HCT116 (cell line): ENCODE measurements at regions not wholly inside any gene's neighbourhood (a gene's known extent, or its start where the extent isn't known, plus 50 kb on each side); places are given as distances from the start of the nearest gene placed in this dataset.

Experiments used
- ATF3 ChIP-seq: IDR thresholded peaks from 2 replicates; pipeline ENCODE4 v1.6.1; 2012
- CEBPB ChIP-seq: IDR thresholded peaks from 2 replicates; pipeline ENCODE4 v1.6.1; 2012; ENCODE audit warnings: low read depth
- CTCF ChIP-seq, 3 experiments: fragments of 200-600 bp in 1 of 3; sonication (generic) in 1 of 3; IDR thresholded peaks in 2 of 3; conservative IDR thresholded peaks in 1 of 3; 2 replicates each; pipeline ENCODE4 v1.5.1; 2012 to 2017; ENCODE audit warnings: low read depth in 2 of 3, low read length in 2 of 3, antibody characterized with exemption in 1 of 3, borderline replicate concordance in 1 of 3, control low read depth in 1 of 3, mild to moderate bottlenecking in 1 of 3, mixed read lengths in 1 of 3, mixed run types in 1 of 3, moderate library complexity in 1 of 3; ENCODE audit not compliant: insufficient read depth in 1 of 3
- EZH2 ChIP-seq: fragments of 200-600 bp; sonication (generic); IDR thresholded peaks from 2 replicates; pipeline ENCODE4 v1.6.1; 2017; ENCODE audit warnings: antibody characterized with exemption, mixed run types
- JUND ChIP-seq: IDR thresholded peaks from 2 replicates; pipeline ENCODE4 v1.6.1; 2012
- MAX ChIP-seq: IDR thresholded peaks from 2 replicates; pipeline ENCODE4 v1.6.1; 2012
- POLR2A ChIP-seq: IDR thresholded peaks from 2 replicates; pipeline ENCODE4 v1.7.0; 2011; ENCODE audit warnings: borderline replicate concordance; ENCODE audit not compliant: insufficient read depth, insufficient read length; ENCODE audit errors: extremely low read depth
- POLR2AphosphoS5 ChIP-seq: IDR thresholded peaks from 2 replicates; pipeline ENCODE4 v1.6.1; 2011; ENCODE audit warnings: mild to moderate bottlenecking, low read depth, low read length, moderate library complexity
- REST ChIP-seq: IDR thresholded peaks from 2 replicates; pipeline ENCODE4 v1.6.1; 2012; ENCODE audit warnings: low read depth
- SIN3A ChIP-seq: IDR thresholded peaks from 2 replicates; pipeline ENCODE4 v1.6.1; 2012; ENCODE audit warnings: low read depth
- TCF7L2 ChIP-seq: IDR thresholded peaks from 2 replicates; pipeline ENCODE4 v1.7.0; 2011; ENCODE audit warnings: borderline replicate concordance, inconsistent platforms; ENCODE audit not compliant: insufficient read depth, insufficient read length; ENCODE audit errors: extremely low read depth
- YY1 ChIP-seq: IDR thresholded peaks from 2 replicates; pipeline ENCODE4 v1.6.1; 2011; ENCODE audit warnings: low read length, low read depth, moderate library complexity, mild to moderate bottlenecking; ENCODE audit not compliant: insufficient replicate concordance; ENCODE audit errors: extremely low read depth

GRCh38 chr14:71273366-71273765 is 366.1 kb downstream of the PCNX1 start:
- TF ChIP-seq CTCF (IDR thresholded peaks at IDR 0.05 in 2 of 3, conservative IDR thresholded peaks at IDR 0.05 in 1 of 3; ENCODE audit: borderline replicate concordance in 1 of 3, insufficient read depth in 1 of 3, low read depth in 2 of 3, low read length in 2 of 3) (no peak), MAX (no peak), POLR2A (no peak), SIN3A (no peak), POLR2AphosphoS5 (no peak), REST (no peak), YY1 (no peak), CEBPB (no peak), TCF7L2 (no peak), ATF3 (no peak), EZH2 (no peak), JUND (no peak)
